Stimulated activated CD8-positive, alpha-beta memory T cell treated with anti-CD3 and anti-CD28 coated beads, Interleukin-15, amount 100 ng/mL, for 48 hours (primary cell): ENCODE measurements at regions not wholly inside any gene's neighbourhood (a gene's known extent, or its start where the extent isn't known, plus 50 kb on each side); places are given as distances from the start of the nearest gene placed in this dataset.
A peak's percentile ranks its signal among the peaks of the same experiment; 100 is the strongest.

ENCODE experiments used
- DNase-seq, 2 donors: peaks; one replicate each; pipeline ENCODE4 v3.0.0-alpha.2; 2020; ENCODE audit warnings: low read depth in 2 of 2

GRCh38 chr6:25012657-25013056 lies 76.9 kb upstream of the RIPOR2 start:
- no peak for DNase-seq

DNA sequence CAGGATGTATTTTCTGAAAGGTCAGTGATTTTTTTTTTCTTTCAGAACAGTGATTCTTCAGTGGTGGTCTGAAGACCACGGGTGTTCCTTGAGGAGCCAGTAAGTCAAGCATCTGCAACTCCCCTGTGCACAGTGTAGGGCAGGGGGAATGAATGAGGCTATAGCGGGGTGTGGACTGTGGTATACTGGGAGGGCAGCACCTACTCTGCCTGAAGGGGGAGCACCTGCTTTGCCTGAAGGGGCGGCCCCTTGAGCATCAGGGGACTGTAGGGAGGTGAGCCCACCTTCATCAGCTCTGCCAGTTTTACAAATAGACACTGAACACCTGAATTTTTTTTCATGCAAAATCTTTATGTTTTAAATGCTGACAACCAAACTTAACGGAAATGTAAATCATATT lies 77.5 kb upstream of the RIPOR2 start:
- no peak for DNase-seq

GRCh38 chr6:25014369-25014768 lies 78.6 kb upstream of the RIPOR2 start:
- DNase-seq: no peak

- no peak for DNase-seq
Observed at GRCh38 chr6:25014791-25015560, 79.2 kb upstream of the RIPOR2 start.

- no peak for DNase-seq
Observed at GRCh38 chr6:25016014-25016720, 80.4 kb upstream of the RIPOR2 start.

GRCh38 chr6:25017486-25017885 lies 81.7 kb upstream of the RIPOR2 start:
- no peak for DNase-seq

- peak; percentile 41 to 63 for DNase-seq
Observed at GRCh38 chr6:25017932-25018567, 82.3 kb upstream of the RIPOR2 start.

DNA sequence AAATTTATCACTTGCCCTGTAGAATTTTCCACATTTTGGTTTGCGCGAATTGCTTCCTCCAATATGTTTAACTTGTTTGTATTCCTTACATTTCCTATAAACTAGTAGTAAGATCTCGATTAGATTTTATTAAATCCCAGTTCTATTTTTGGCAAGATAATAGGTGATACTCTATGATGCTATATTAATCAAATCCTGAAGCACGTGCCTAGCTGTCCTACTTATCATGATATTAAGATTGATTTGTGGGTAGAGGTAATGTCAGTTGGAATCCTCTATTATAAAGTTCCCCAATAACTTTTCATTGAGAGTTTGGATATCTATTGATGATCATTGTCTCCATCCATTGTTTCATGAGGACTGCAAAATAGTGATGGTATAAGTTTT lies 82.8 kb upstream of the RIPOR2 start:
- no peak for DNase-seq

DNA sequence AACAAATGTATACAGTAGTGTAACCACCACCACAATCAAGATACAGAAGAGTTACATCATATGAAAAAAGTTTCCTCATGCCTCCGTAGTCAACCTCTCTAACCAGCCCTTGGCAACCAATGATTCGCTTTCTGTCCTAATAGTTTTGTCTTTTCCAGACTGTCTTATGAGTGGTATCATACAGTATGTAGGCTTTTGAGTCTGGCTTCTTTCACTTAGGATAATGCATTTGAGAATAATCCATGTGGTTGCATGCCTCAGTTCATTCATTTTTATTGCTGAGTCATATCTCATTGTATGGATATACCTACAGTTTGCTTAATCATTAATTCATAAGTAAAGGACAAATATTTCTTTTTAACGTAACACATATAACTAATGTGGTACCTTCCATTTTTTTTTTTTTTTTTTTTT lies 86.4 kb upstream of the RIPOR2 start:
- no peak for DNase-seq

DNA sequence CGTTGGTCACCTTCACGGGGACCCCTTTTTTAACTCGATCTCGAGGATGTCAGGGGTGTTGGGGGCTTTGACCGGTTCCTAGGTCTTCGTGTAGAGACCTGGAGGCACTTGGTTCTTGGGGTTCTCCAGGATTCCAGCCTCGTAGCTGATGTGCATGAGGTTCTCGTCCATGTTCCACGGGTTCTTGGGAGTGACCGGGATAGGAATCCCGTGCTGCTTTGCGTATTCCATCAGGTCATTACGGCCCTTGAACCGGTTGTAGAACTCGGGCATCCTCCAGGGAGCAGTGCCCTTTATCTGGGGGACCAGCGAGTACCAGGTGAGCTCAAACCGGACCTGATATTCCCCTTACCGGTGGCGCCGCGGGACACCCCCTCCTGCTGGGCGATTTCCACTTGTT lies 88.0 kb upstream of the RIPOR2 start:
- DNase-seq: no peak

DNA sequence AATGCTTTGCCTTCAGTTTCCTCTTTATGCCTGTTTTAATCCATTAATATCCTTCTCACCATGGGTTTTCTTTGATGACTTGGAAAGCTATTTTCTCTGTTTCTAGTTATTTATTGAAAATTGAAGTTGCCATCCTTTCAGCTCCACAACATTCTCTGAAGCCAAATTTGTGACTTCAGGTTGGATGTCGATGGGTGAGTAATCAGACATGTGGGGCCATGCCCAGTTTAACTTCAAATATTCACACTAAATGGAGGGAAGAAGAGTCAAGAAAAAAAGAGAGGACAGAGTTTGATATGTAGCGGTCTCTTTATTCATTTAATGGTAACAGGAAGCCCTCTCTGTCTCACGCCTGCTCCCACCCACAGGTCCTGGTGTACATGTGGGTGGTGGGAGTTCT lies 89.1 kb upstream of the RIPOR2 start:
- DNase-seq: no peak

- no peak for DNase-seq
Observed at GRCh38 chr6:25025248-25025918, 89.6 kb upstream of the RIPOR2 start.

DNA sequence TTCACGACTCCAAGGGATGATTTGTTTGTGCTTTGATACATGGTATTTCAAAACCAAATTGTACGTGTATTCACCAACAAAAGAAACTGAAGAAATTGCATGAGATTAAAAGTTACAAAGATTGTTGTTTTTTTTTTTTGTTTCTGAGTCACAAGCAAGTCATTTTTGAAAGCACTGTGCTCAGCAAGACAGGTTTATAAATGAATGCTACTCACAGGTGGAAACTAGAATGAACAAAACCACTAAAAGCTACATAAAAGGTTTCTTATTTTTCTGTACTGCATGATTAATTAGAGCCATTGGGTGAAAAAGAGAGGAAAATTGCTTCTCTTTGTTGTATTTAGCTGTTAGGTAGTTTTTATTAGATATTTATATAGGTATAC lies 90.2 kb upstream of the RIPOR2 start:
- DNase-seq: no peak

DNA sequence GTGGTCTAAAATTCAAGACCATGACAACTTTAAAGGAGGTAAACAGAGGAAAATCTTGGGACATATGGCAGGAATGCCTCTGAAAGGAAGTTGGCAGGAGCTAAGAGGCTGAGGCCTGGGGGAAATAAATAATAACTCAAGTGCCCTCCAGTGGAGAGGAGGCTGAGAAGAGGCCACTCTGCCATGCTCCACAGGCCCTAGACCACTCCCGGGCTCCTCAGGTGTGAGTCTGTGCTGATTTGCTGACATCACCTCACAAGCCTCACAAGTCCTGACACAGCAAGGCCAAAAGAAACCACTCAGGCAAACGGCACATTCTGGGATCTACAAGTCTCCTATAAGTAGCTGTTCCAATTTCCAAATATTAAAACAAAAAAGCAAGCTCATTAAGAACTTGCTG lies 91.0 kb upstream of the RIPOR2 start:
- no peak for DNase-seq

DNA sequence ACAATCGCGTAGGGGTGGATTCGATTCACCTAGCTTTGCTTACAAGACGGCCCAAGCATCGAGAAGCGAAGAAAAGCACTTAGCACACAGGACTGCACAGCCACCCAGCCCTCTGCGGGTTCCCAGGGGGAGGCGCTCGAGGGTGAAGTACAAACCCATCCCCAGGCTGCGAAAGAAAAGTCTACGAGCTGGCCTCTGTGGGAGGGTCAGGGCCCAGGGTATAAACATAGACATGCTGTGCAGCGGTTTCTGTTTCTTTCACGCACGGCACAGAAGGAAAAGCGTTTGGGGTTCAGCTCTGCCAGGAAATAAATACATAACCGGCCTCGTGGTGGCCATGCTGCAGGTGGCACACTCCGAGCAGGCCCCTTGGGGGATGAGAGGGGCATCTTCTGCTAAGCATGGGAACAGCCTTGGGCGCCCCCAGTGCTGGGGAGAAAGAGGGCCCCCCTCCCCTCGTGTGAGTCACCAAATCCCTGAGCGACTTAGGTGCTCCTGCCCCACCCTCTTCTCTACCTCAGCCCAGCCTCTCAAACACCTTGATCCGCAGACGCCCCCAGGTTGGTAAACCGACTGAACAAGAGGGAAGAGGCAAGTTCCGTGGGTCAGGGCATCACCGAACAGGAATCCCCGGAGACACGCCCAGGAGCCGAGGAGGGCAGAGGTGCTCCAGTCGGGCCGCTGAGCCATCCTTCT lies 91.6 kb upstream of the RIPOR2 start:
- DNase-seq: peak; percentile 56 to 68

DNA sequence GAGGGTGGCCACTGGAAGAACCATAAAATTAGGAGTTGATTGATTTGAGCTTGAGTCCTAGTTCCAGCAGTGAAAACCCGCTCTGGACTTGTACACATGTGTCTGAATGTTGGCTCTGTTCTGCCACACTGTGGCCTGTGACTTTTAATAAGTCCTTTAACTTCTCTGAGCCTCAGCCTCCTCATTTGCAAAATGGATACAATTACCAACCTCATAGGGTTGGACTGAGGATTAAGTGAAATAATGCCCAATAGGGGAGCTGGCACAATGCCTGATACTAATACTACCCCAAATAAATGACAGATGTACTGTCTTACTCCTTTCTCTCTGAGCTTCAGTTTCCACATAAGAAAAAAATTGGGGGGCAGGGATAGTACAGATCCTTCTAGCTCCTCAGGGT lies 92.6 kb upstream of the RIPOR2 start:
- no peak for DNase-seq

- DNase-seq: no peak
Observed at GRCh38 chr6:25032934-25033333, 97.2 kb upstream of the RIPOR2 start.

DNA sequence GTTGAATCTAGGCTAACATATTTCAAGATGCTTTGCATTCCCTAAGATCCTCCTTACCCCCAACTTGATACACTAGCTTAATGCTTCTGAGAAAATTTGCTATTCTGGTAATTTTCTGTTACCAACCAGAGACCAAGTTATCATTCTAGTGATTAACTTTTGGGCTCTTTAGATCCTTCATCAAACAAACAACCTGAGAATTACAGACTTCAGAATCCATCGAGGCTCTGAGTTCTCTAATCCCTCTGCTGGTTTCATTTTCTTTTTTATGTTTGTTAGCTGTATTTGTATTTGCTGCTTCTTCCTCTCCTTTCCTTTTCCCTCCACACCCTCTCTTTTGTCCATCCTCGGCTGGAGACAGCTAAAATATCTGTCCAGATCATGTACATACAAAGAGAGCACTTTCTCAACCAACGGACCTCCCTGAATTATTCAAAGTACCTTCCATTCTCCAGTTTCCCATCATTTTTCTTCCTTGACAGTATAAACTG lies 98.7 kb upstream of the RIPOR2 start:
- no peak for DNase-seq

GRCh38 chr6:25035174-25035511 lies 99.4 kb upstream of the RIPOR2 start:
- no peak for DNase-seq

- no peak for DNase-seq
Observed at GRCh38 chr6:25035512-25036435, 100.0 kb upstream of the RIPOR2 start.

DNA sequence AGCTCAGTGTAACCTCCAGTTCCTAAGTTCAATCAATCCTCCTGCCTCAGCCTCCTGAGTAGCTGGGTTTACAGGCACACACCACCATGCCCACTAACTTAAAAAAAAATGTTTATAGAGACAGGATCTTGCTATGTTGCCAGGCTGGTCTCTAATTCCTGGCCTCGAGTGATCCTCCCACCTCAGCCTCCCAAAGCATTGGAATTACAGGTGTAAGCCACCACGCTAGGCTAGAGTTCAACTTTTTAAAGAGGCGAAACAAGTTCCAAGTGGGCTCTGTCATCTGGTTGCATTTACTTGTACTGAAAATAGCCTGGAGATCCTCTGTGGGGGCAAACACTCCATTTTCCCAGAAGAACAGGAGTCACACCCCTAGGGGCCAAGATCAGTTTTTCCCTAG lies 100.7 kb upstream of the RIPOR2 start:
- DNase-seq: no peak
